COLO668 (cell line): ENCODE measurements at regions not wholly inside any gene's neighbourhood (a gene's known extent, or its start where the extent isn't known, plus 50 kb on each side); places are given as distances from the start of the nearest gene placed in this dataset.
"Not testable (repeated sequence)": the region's sequence is repeated elsewhere in the genome, so short reads cannot be mapped to it uniquely, and the experiment has no call there.

Source experiments
- DNase-seq: peaks from one replicate; lab custom pipeline; 2025; ENCODE audit not compliant: unreplicated experiment; lab: John Stamatoyannopoulos, UW

GRCh38 chr18:73355121-73355520, 487.3 kb upstream of the NETO1 start:
- DNase-seq: no peak

- DNase-seq: no peak
Observed at GRCh38 chr18:73352546-73352945, 484.8 kb upstream of the NETO1 start.

DNA sequence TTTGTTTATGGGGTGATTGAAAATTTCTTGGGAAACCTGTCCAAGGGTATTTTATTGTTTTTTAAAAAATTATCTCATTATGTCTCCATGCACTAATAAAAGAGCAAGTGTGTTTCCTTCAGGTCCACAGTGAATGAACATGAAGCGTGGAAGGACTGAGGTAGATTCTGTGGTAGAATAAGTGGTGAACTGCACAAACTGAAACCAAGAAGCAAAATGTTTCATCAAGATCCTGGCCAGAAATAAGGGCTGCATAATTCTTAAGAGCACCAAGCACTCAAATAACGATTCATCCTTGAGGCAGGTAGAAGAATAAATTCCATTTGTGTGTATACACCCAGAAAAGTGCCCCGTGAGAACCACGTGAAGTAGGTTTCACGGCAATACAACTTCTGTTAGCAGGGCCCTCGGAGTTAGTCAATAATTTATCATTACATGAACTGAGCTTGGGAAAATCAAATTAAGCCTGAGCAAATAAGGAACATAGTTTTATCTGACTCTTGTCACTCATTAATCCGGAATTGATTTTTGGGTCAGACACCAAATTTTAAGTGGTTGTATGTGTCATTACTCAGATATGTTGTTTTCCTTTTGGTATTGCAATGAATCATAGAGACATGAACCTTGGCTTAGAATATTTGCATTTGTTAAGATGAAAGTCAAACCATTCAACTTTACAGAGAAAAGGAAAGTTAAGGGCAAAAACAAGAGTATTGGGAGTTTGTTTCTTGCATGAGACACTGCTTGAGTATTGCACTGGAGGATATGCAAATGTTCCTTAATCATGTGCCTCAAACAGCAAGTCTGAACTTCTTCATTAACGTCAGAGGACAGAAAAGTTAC, 472.6 kb upstream of the NETO1 start:
- DNase-seq: no peak

DNA sequence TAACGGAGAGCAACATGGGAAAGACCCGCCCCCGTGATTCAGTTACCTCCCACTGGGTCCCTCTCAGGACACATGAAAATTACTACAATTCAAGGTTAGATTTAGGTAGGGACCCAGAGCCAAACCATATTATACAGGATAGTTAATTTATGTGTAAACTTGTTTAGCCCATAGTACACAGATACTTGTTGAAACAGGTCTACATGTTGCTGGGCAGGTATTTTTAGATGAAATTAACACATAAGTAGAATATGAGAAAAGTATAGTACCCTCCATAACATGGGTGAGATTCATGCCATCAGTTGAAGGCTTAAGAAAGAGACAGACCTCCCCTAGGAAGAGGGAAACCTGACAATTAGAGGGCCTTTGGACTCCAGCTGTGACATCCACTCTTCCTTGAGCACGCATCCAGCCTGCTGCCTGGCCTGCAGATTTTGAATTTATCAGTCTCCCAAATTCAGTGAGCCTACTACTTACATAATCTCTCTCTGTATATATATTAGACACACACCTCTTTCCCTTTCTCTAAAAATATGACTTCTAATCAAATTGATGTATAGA, 463.5 kb upstream of the NETO1 start:
- DNase-seq: no peak

DNA sequence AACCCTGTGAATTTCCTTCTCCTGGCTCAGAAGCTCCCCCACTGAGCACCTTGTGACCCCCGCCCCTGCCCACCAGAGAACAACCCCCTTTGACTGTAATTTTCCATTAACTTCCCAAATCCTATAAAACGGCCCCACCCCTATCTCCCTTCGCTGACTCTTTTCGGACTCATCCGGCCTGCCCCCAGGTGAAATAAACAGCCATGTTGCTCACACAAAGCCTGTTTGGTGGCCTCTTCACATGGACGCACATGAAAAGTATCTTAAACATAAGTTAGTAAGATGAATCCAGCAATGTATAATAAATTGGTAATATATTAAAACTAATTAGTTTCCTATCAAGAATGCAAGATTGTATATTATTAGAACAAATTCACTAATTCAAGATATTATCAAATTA, 462.3 kb upstream of the NETO1 start:
- not testable (repeated sequence) for DNase-seq

DNA sequence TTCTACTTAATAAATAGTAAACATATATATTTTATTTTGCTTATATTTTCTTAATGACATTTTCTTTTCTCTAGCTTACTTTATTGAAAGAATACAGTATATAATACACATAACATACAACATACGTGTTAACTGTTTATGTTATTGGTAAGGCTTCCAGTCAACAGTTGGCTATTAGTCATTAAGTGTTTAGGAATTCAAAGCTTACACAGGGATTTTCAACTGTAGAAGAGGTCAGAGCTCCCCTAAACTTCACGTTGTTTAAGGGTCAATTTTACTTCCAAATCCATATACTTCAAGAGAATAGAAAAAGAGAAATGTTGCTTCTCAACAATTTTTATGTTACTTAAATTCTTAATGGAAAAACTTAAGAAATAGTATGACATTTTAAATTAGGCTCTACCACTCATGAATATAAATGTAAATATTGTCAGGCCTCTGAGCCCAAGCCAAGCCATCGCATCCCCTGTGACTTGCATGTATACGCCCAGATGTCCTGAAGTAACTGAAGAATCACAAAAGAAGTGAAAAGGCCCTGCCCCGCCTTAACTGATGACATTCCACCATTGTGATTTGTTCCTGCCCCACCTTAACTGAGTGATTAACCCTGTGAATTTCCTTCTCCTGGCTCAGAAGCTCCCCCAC, 456.5 kb upstream of the NETO1 start:
- not testable (repeated sequence) for DNase-seq

- DNase-seq: no peak
Observed at GRCh38 chr18:73318739-73319479, 451.1 kb upstream of the NETO1 start.

DNA sequence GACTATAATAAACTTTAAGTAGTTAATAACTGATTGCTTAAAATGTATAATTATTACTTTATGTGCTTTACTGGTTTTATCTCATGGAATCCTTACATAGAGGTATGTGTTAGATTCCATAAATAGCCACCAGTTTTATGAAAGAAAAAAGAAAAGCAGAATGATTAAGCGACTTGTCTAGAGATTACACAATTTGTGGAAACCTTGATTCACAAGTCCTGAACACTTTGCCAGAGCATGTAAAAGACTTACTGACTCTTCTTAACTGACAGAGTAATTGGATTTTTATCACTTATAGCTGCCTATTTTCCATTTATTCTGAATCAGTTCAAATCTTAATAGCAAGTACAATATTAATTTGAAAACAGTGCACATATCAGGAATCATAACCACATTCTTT, 448.7 kb upstream of the NETO1 start:
- no peak for DNase-seq

DNA sequence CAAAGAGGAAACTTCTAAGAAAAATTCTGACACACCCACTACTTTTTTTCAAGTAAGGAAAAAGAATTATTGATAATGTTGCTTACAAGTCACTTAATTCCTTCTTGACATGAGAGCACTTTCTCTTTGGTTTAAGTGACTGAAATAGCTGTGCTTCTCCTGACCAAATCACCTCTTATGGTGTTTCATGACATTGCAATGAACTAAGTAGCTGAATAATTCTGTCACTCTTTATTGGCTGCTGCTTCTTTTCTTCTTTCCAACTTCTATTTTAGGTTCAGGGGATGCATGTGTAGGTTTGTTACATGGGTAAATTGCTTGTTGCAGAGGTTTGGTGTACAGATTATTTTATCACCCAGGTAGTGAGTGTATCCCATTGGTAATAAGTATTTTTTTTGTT, 447.6 kb upstream of the NETO1 start:
- DNase-seq: no peak

DNA sequence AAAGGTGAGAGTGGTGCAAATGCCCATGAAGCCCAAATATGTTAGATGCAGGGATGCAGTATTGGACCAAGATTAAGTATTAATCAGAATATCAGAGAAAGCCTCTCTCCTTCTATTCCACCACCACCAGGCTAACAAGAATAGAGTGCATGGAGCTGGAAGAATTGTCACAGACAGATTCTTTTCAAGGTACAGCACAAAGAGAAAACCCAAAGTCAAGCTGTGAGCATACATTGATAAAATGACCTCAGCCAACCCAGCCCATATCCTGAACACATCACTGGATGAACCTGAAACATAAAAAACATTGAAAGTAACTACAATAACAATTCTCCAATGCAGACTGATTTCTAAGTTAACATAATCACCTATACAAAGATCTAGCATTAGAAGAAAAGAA, 445.7 kb upstream of the NETO1 start:
- no peak for DNase-seq

DNA sequence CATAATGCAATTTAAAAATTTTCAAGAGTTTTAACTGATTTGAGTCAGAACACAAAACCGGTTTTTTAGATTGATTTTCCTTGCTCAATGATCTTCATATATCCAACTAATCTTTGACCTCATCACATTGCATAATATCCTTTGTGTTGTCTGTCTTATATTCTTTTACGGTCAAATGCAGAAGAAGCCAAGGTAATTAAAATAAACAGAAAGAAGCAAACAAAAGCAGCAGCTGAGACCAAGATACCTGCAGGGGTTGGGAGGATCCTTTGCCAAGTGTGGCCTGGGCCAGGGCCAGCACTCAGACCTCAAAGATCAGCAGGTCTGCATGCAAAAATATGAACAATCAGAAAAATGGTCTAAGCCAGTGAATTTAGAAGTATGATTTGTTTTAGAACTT, 428.9 kb upstream of the NETO1 start:
- DNase-seq: no peak

GRCh38 chr18:73292156-73292555, 424.4 kb upstream of the NETO1 start:
- no peak for DNase-seq

- no peak for DNase-seq
Observed at GRCh38 chr18:73288813-73289212, 421.0 kb upstream of the NETO1 start.

DNA sequence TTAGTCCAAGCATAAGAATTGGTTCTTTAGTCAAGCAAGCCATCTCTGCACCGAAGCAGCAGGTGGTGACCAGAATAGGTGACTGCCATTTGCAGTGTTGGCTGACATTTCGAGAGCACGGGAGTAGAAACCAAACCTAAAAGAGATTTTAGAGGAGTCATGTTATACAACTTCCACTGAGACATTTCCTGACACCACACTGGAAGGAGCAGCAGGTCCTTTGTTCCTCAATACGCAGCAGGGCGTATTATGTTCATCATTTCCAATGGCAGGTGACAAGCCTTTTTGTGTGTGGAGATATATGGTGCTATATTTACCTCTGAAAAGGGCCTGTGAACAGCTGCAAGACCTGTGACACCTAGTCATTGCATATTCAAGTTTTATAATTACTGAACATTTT, 418.8 kb upstream of the NETO1 start:
- DNase-seq: peak; percentile 53

DNA sequence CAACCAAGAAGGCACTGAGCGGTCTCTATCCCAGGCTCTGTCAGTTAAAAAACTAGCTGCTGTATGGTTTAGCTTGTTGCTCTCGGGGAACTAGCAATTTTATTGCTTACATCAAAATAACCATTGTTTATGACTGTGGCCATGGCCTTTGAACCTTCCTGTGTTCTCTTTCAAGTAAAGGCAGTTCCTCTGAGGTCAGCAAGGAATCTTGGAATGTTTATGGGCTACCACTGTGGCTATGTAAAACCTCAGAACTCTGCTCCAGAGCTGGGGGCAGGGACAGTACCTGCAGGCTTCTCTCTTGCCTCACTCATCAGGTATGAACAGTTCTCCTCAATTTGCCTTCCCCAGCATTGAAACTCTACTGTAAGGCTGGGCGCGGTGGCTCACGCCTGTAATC, 416.0 kb upstream of the NETO1 start:
- DNase-seq: no peak

DNA sequence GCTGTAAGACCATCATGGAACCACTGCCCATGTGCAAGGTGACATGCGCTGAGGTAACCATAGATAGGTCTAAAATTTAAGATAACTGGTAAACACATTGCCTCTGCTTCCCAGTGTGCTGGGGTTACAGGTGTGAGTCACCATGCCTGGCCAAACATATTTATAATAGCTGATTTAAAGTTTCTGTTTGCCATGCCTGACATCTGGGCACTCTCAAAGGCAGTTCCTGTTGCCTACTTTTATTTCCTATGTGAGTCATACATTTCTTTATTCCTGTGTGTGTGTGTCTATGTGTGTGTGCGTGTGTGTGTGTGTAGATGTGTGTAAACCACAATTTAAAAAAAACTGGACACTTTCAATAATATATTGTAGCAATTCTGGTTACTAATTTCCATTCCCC, 415.2 kb upstream of the NETO1 start:
- peak; percentile 62 for DNase-seq

DNA sequence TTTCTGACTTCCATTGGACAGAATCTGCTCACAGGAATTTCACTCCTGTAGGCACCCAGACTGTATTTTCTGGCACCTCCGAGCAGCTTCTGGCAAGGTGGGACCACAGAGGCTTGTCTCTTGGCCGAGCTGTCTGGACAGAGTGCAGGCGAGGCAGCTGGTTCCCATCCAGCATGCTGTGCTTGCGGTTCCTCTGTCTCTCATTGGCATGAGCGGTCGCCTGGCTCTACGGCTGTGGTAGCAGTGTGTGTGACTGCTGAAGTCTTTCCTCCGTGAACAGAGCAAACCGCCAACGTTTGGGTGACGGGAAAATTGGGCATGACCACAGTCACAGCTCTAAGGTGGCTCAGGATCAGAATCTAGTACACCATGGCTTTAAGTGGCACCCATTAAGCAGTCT, 411.7 kb upstream of the NETO1 start:
- DNase-seq: no peak

DNA sequence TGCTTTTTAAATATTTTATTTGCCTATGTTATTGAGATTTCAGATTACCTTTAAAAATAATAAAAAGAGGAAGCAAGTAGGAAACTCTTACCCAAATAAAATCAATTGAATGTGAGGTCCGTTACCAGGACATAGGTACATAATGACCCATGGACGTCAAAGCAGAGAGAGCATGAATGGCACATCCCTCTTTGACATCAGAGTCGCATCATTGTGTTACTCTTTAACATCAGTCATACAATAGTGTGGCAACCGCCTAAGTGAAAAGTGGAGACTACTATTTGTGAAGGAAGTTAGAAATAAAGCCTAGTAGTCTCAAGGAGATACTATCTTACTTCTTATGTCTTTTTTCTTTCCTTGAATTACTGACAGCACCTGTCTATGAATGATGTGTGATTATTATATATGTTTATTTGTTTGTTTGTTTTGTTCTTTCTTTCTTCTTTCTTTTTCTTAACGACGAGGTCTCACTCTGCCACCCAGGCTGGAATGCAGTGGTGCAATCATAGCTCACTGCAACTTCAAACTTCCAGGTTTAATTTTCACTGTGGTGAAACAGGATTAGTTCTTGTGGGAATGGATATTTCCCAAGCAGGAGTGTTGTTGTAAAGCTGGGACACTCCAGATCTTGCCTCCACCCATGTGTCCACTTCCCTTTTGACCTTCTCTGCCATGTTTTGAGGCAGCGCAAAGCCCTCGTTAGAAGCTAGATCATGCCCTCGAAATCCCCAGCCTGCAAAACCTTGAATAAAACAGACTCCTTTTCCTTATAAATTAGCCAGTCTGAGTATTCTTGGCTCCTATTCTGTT, 407.2 kb upstream of the NETO1 start:
- DNase-seq: no peak

GRCh38 chr18:73270920-73271634, 403.3 kb upstream of the NETO1 start:
- DNase-seq: peak; percentile 45

- DNase-seq: no peak
Observed at GRCh38 chr18:73264562-73264921, 396.8 kb upstream of the NETO1 start.
